ENCODE measurements at regions not wholly inside any gene's neighbourhood (a gene's known extent, or its start where the extent isn't known, plus 50 kb on each side); places are given as distances from the start of the nearest gene placed in this dataset.

GRCh38 chr1:59128784-59129227 is 168.1 kb upstream of the FGGY start:
- Mint-ChIP-seq H3K36me3 (ENCODE audit: low read depth) (no peaks in the 10 kb centered on the region), H3K4me3 (ENCODE audit: unreplicated experiment) (no peak overlapping the region), H3K4me1 (ENCODE audit: low read depth) (peaks cover 50% of the 10 kb centered on the region), H3K27ac (ENCODE audit: unreplicated experiment) (peak overlapping the region; percentile 39), H3K27me3 (ENCODE audit: low read depth) (no peaks in the 10 kb centered on the region), H3K9me3 (ENCODE audit: low read depth) (peaks cover 4% of the 10 kb centered on the region)
- DNase-seq (ENCODE audit: low spot score) = no peak
- no peak for TF ChIP-seq CTCF (IDR thresholded peaks at IDR 0.05)

- H3K4me1 Mint-ChIP-seq (ENCODE audit: low read depth) = peaks cover 20% of the 10 kb centered on the region
- H3K27me3 Mint-ChIP-seq (ENCODE audit: low read depth) = no peaks in the 10 kb centered on the region
- no peak overlapping the region for H3K4me3 Mint-ChIP-seq (ENCODE audit: unreplicated experiment)
- no peaks in the 10 kb centered on the region for H3K9me3 Mint-ChIP-seq (ENCODE audit: low read depth)
- H3K27ac Mint-ChIP-seq (ENCODE audit: unreplicated experiment) = no peak overlapping the region
- H3K36me3 Mint-ChIP-seq (ENCODE audit: low read depth) = no peaks in the 10 kb centered on the region
- no peak for TF ChIP-seq CTCF (IDR thresholded peaks at IDR 0.05)
- no peak for DNase-seq (ENCODE audit: low spot score)
These were observed 164.6 kb upstream of the FGGY start for GRCh38 chr1:59132295-59132694.

GRCh38 chr1:59133997-59134396 is 162.9 kb upstream of the FGGY start:
- H3K27me3 Mint-ChIP-seq (ENCODE audit: low read depth) = no peaks in the 10 kb centered on the region
- no peaks in the 10 kb centered on the region for H3K36me3 Mint-ChIP-seq (ENCODE audit: low read depth)
- H3K27ac Mint-ChIP-seq (ENCODE audit: unreplicated experiment) = no peak overlapping the region
- no peak overlapping the region for H3K4me3 Mint-ChIP-seq (ENCODE audit: unreplicated experiment)
- no peaks in the 10 kb centered on the region for H3K9me3 Mint-ChIP-seq (ENCODE audit: low read depth)
- TF ChIP-seq CTCF (IDR thresholded peaks at IDR 0.05) = no peak
- H3K4me1 Mint-ChIP-seq (ENCODE audit: low read depth) = peaks cover 11% of the 10 kb centered on the region
- no peak for DNase-seq (ENCODE audit: low spot score)

- DNase-seq (ENCODE audit: low spot score) = no peak
- Mint-ChIP-seq H3K4me3 (ENCODE audit: unreplicated experiment) (no peak overlapping the region), H3K9me3 (ENCODE audit: low read depth) (no peaks in the 10 kb centered on the region), H3K4me1 (ENCODE audit: low read depth) (peaks cover 8% of the 10 kb centered on the region), H3K36me3 (ENCODE audit: low read depth) (no peaks in the 10 kb centered on the region), H3K27me3 (ENCODE audit: low read depth) (no peaks in the 10 kb centered on the region), H3K27ac (ENCODE audit: unreplicated experiment) (no peak overlapping the region)
- no peak for TF ChIP-seq CTCF (IDR thresholded peaks at IDR 0.05)
These were observed 161.1 kb upstream of the FGGY start for GRCh38 chr1:59135761-59136255.

GRCh38 chr1:59136541-59137275 is 160.2 kb upstream of the FGGY start:
- no peak for TF ChIP-seq CTCF (IDR thresholded peaks at IDR 0.05)
- peaks cover 8% of the 10 kb centered on the region for H3K4me1 Mint-ChIP-seq (ENCODE audit: low read depth)
- no peaks in the 10 kb centered on the region for H3K36me3 Mint-ChIP-seq (ENCODE audit: low read depth)
- H3K27me3 Mint-ChIP-seq (ENCODE audit: low read depth) = no peaks in the 10 kb centered on the region
- H3K4me3 Mint-ChIP-seq (ENCODE audit: unreplicated experiment) = no peak overlapping the region
- no peak for DNase-seq (ENCODE audit: low spot score)
- no peak overlapping the region for H3K27ac Mint-ChIP-seq (ENCODE audit: unreplicated experiment)
- H3K9me3 Mint-ChIP-seq (ENCODE audit: low read depth) = no peaks in the 10 kb centered on the region
